CD4-positive, alpha-beta T cell (primary cell): ENCODE measurements at regions not wholly inside any gene's neighbourhood (a gene's known extent, or its start where the extent isn't known, plus 50 kb on each side); places are given as distances from the start of the nearest gene placed in this dataset.

Experiments used
- ATAC-seq: fragments of 200-7000 bp; cut with Tn5 transposase; one replicate; pipeline ENCODE4 v1.10.0; 2022; ENCODE audit warnings: mild to moderate bottlenecking; ENCODE audit not compliant: poor library complexity
- CTCF ChIA-PET: fragments of 350-600 bp; sonication (Branson Sonifier 250); formaldehyde crosslinking; loops from one replicate; lab custom pipeline; 2021; ENCODE audit warnings: antibody characterized with exemption, inconsistent platforms; lab: Charles Lee
- POLR2A ChIA-PET: fragments of 350-600 bp; sonication (Branson Sonifier 250); formaldehyde crosslinking; loops from one replicate; lab custom pipeline; 2021; ENCODE audit warnings: antibody characterized with exemption, inconsistent platforms; lab: Charles Lee
- DNase-seq, 14 experiments: peaks; one replicate each; pipeline ENCODE4 v3.0.0-alpha.2; 2013 to 2020; ENCODE audit warnings: mixed read lengths in 2 of 14
- H3K27ac ChIP-seq, 2 donors: one replicate each; pipeline versions ENCODE4 v1.5.1 to v1.7.0; 2013; ENCODE audit warnings: low read length in 2 of 2, low read depth in 1 of 2, mild to moderate bottlenecking in 1 of 2
- H3K27me3 ChIP-seq, 2 experiments: 1 replicate in 1 of 2; 2 replicates in 1 of 2; pipeline versions ENCODE4 v1.6.1 to v1.7.0; 2013; ENCODE audit warnings: low read length in 2 of 2, control low read depth in 1 of 2, mild to moderate bottlenecking in 1 of 2, moderate library complexity in 1 of 2; ENCODE audit not compliant: insufficient read depth in 2 of 2, control insufficient read depth in 1 of 2
- H3K36me3 ChIP-seq: one replicate; pipeline ENCODE4 v1.6.1; 2013; ENCODE audit warnings: low read length, control low read depth; ENCODE audit not compliant: insufficient read depth
- H3K4me1 ChIP-seq: one replicate; pipeline ENCODE4 v1.6.1; 2013; ENCODE audit warnings: low read length, control low read depth; ENCODE audit not compliant: insufficient read depth
- H3K4me3 ChIP-seq: one replicate; pipeline ENCODE4 v1.5.1; 2013; ENCODE audit warnings: mild to moderate bottlenecking, low read length, moderate library complexity
- H3K9me3 ChIP-seq, 2 experiments: 1 replicate in 1 of 2; 2 replicates in 1 of 2; pipeline versions ENCODE4 v1.6.1 to v1.7.0; 2013; ENCODE audit warnings: low read length in 2 of 2, mild to moderate bottlenecking in 2 of 2, control low read depth in 1 of 2, moderate library complexity in 1 of 2; ENCODE audit not compliant: control insufficient read depth in 1 of 2, insufficient read depth in 1 of 2
- H3K27ac Mint-ChIP-seq: one replicate; pipeline ENCODE4 v1.8.0; 2020; ENCODE audit warnings: mixed read lengths
- H3K27me3 Mint-ChIP-seq: one replicate; pipeline ENCODE4 v1.8.0; 2021; ENCODE audit warnings: mixed read lengths
- H3K36me3 Mint-ChIP-seq: one replicate; pipeline ENCODE4 v1.8.0; 2021; ENCODE audit warnings: low read depth, mixed read lengths
- H3K4me1 Mint-ChIP-seq: one replicate; pipeline ENCODE4 v1.8.0; 2021; ENCODE audit warnings: low read depth, mixed read lengths
- H3K4me3 Mint-ChIP-seq: one replicate; pipeline ENCODE4 v1.8.0; 2020; ENCODE audit warnings: mild to moderate bottlenecking, mixed read lengths
- H3K9me3 Mint-ChIP-seq: one replicate; pipeline ENCODE4 v1.8.0; 2020; ENCODE audit warnings: mixed read lengths
- intact Hi-C, 2 experiments: fragments of 100-400 bp; cut with DNase I in 1 of 2; cut with micrococcal nuclease in 1 of 2; formaldehyde crosslinking; loops; one replicate each; pipeline versions ENCODE4 v1.15.1 to v1.9.0; 2023 to 2025; cut with DNase I, micrococcal nuclease
- TF ChIP-seq, protein P1 (sequence below): fragments of 200-600 bp; IDR thresholded peaks from one replicate; pipeline ENCODE4 v1.8.0; 2022; ENCODE audit warnings: antibody characterized with exemption, mild to moderate bottlenecking

DNA sequence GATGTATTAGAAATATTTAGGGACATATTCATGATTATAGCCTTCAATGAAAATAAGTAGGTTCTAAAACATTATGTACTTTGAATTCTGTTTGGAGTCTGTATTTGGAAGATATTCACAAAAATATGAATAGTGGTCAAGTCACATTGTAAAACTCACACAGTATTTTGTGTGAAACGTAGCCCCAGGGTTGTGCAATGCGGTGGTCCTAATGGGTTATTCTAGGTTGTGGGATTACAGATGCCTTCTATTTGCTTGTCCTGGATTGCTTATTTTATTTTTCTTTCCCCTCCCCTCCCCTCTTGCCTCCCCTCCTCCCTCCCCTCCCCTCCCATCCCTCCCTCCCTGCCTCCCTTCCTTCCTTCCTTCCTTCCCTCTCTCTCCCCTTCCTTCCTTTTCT is 93.7 kb upstream of the THUMPD2 start:
- H3K4me1 ChIP-seq: no peaks in the 10 kb centered on the region
- intact Hi-C loops: no loop called here
- TF ChIP-seq, protein P1, sequence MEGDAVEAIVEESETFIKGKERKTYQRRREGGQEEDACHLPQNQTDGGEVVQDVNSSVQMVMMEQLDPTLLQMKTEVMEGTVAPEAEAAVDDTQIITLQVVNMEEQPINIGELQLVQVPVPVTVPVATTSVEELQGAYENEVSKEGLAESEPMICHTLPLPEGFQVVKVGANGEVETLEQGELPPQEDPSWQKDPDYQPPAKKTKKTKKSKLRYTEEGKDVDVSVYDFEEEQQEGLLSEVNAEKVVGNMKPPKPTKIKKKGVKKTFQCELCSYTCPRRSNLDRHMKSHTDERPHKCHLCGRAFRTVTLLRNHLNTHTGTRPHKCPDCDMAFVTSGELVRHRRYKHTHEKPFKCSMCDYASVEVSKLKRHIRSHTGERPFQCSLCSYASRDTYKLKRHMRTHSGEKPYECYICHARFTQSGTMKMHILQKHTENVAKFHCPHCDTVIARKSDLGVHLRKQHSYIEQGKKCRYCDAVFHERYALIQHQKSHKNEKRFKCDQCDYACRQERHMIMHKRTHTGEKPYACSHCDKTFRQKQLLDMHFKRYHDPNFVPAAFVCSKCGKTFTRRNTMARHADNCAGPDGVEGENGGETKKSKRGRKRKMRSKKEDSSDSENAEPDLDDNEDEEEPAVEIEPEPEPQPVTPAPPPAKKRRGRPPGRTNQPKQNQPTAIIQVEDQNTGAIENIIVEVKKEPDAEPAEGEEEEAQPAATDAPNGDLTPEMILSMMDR: no peak
- H3K4me3 ChIP-seq: no peak overlapping the region
- ChIA-PET CTCF (no interaction called here), POLR2A (no interaction called here)
- ATAC-seq (no peak), DNase-seq (no peak)
- H3K27me3 Mint-ChIP-seq: peaks cover 5% of the 10 kb centered on the region
- no peaks in the 10 kb centered on the region for H3K4me1 Mint-ChIP-seq
- H3K27ac ChIP-seq: no peak overlapping the region
- H3K36me3 Mint-ChIP-seq: no peaks in the 10 kb centered on the region
- no peaks in the 10 kb centered on the region for H3K9me3 ChIP-seq
- H3K9me3 Mint-ChIP-seq: peaks cover 2% of the 10 kb centered on the region
- no peaks in the 10 kb centered on the region for H3K36me3 ChIP-seq
- no peak overlapping the region for H3K27ac Mint-ChIP-seq
- no peak overlapping the region for H3K4me3 Mint-ChIP-seq
- no peaks in the 10 kb centered on the region for H3K27me3 ChIP-seq

DNA sequence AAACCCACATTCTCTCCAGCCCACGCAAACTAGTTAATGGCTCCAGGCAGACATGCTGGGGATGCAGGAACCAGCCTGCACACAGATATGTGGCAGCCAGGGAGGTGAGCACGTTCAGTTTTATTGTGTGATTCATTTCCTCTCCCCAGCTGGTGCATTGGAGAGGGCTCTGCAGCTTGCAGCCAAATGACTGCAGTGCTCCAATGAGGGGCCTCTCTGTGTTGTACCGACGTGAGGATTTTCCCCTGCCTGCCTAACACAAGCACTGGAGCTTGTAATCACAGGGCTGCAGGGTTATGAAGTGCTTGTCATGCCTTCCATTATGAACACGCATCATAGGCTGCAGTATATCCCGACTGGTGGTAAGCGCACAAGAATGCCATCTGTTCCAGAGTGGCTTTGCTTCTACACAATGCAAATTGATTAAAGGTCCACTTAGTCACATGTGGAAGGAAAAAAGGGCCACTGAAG is 92.3 kb upstream of the THUMPD2 start:
- intact Hi-C loops: no loop called here
- TF ChIP-seq, protein P1: no peak
- Mint-ChIP-seq H3K9me3 (no peaks in the 10 kb centered on the region), H3K27ac (no peak overlapping the region), H3K27me3 (no peaks in the 10 kb centered on the region), H3K36me3 (no peaks in the 10 kb centered on the region), H3K4me1 (no peaks in the 10 kb centered on the region), H3K4me3 (no peak overlapping the region)
- no peak overlapping the region for H3K4me3 ChIP-seq
- no peaks in the 10 kb centered on the region for H3K27me3 ChIP-seq
- H3K4me1 ChIP-seq: no peaks in the 10 kb centered on the region
- ChIA-PET POLR2A (no interaction called here), CTCF (no interaction called here)
- DNase-seq (no peak), ATAC-seq (no peak)
- H3K9me3 ChIP-seq: no peaks in the 10 kb centered on the region
- H3K36me3 ChIP-seq: no peaks in the 10 kb centered on the region
- no peak overlapping the region for H3K27ac ChIP-seq

DNA sequence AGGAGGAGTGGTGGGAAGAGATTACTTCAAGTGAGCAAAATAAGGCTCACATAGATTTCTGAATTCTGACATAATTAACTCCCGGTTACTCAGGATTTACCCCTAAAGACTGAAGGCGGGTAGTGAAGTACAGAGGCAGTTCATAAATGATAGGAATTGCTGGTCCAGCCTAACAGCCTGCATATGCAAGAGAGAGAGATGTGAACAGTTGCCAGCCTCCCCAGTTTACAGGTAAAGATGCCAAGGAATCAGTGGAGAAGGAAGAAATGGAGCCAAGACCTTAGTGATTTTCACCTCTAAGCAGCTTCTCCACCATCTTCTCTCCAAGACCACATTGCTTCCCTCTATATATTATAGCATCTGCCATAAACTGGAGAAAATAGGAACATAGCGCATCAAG is 91.8 kb upstream of the THUMPD2 start:
- no peaks in the 10 kb centered on the region for H3K27me3 Mint-ChIP-seq
- CTCF ChIA-PET: no interaction called here
- DNase-seq: no peak
- H3K4me3 ChIP-seq: no peak overlapping the region
- H3K27ac ChIP-seq: no peak overlapping the region
- H3K4me3 Mint-ChIP-seq: no peak overlapping the region
- POLR2A ChIA-PET: no interaction called here
- no peaks in the 10 kb centered on the region for H3K36me3 Mint-ChIP-seq
- H3K4me1 ChIP-seq: no peaks in the 10 kb centered on the region
- H3K36me3 ChIP-seq: no peaks in the 10 kb centered on the region
- no peak overlapping the region for H3K27ac Mint-ChIP-seq
- no peaks in the 10 kb centered on the region for H3K9me3 Mint-ChIP-seq
- no peak for ATAC-seq
- TF ChIP-seq, protein P1: no peak
- intact Hi-C loops: no loop called here
- no peaks in the 10 kb centered on the region for H3K4me1 Mint-ChIP-seq
- no peaks in the 10 kb centered on the region for H3K27me3 ChIP-seq
- no peaks in the 10 kb centered on the region for H3K9me3 ChIP-seq
